ENCODE measurements at regions not wholly inside any gene's neighbourhood (a gene's known extent, or its start where the extent isn't known, plus 50 kb on each side); places are given as distances from the start of the nearest gene placed in this dataset.

- Mint-ChIP-seq H3K27ac (no peak overlapping the region), H3K9me3 (peaks cover 2% of the 10 kb centered on the region), H3K27me3 (no peaks in the 10 kb centered on the region), H3K36me3 (ENCODE audit: low read depth) (no peaks in the 10 kb centered on the region), H3K4me1 (no peaks in the 10 kb centered on the region), H3K4me3 (no peak overlapping the region)
- intact Hi-C loops (cut with micrococcal nuclease) = no loop called here
- ChIA-PET POLR2A (no interaction called here), CTCF (no interaction called here)
- TF ChIP-seq, protein P1, sequence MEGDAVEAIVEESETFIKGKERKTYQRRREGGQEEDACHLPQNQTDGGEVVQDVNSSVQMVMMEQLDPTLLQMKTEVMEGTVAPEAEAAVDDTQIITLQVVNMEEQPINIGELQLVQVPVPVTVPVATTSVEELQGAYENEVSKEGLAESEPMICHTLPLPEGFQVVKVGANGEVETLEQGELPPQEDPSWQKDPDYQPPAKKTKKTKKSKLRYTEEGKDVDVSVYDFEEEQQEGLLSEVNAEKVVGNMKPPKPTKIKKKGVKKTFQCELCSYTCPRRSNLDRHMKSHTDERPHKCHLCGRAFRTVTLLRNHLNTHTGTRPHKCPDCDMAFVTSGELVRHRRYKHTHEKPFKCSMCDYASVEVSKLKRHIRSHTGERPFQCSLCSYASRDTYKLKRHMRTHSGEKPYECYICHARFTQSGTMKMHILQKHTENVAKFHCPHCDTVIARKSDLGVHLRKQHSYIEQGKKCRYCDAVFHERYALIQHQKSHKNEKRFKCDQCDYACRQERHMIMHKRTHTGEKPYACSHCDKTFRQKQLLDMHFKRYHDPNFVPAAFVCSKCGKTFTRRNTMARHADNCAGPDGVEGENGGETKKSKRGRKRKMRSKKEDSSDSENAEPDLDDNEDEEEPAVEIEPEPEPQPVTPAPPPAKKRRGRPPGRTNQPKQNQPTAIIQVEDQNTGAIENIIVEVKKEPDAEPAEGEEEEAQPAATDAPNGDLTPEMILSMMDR (IDR thresholded peaks at IDR 0.05) = no peak
- ATAC-seq (ENCODE audit: low read depth) (no peak), DNase-seq (no peak)
Observed at GRCh38 chr4:115945026-115945425, 831.6 kb upstream of the NDST4 start.

DNA sequence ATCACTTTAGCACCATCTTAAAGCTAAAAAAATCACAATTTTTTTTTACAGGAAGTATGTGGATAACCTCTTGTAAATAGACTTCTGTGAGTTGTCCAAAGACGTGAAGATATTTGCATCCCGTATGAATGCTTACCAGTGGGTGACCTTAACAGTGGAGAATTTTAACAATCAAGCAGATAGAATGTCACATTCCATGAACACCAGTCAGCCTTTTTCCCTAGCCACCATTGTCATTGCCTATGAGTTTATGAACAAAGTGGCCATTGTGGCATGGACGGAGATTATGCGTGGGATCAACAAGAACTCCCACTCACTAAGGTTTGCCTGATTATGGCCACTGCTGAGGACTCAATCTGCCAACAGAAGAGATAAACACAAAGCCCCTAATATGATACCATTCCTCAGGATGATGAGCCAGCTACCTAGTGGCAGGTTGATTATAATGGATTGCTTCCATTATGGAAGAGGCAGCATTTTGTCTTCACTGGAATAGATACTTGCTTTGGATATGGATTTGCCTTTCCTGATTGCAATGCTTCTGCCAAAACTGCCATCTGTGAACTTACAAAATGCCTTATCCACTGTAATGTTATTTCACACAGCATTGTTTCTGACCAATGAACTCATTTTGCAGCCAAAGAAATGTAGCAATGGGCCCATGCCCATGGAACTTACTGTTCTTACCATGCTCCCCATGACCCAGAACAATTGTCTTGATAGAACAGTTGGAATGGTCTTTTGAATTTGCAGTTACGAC is 830.9 kb upstream of the NDST4 start:
- ChIA-PET POLR2A (no interaction called here), CTCF (no interaction called here)
- no peaks in the 10 kb centered on the region for H3K36me3 Mint-ChIP-seq (ENCODE audit: low read depth)
- no peak overlapping the region for H3K27ac Mint-ChIP-seq
- DNase-seq (no peak), ATAC-seq (ENCODE audit: low read depth) (no peak)
- intact Hi-C loops (cut with micrococcal nuclease) = no loop called here
- no peak overlapping the region for H3K4me3 Mint-ChIP-seq
- H3K9me3 Mint-ChIP-seq = peaks cover 2% of the 10 kb centered on the region
- H3K27me3 Mint-ChIP-seq = no peaks in the 10 kb centered on the region
- no peaks in the 10 kb centered on the region for H3K4me1 Mint-ChIP-seq
- TF ChIP-seq, protein P1 (IDR thresholded peaks at IDR 0.05) = no peak

DNA sequence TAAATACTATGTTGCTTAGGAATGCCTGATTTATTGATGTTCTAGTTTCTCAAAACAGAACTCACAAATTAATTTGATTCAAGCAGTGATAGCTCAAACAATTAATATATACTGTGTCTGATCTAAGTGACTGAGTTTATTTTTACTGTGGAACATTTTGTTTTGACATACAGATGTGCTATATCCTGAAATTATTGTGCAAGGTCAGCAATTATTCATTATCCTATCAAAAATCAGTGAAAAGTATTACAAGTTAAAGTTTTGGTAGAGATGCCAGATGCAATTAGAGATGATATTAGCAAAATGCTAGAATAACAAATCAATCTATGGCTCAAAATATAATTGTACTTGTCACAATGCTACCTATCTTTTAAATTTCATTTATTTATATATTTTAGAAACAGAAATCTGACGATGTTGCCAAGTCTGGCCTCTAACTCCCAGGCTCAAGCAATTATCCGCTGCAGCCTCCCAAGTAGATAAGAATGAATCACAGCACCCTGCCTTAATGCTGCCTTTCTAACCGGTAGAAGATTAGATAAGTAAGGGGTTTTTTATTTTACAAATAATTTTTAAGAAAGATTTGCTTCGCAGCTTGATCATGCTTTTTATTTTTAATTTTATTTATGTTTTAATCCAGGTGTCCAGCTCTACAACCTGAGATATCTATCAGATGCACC is 825.5 kb upstream of the NDST4 start:
- no peak overlapping the region for H3K27ac Mint-ChIP-seq
- H3K4me3 Mint-ChIP-seq = no peak overlapping the region
- CTCF ChIA-PET = no interaction called here
- no peaks in the 10 kb centered on the region for H3K27me3 Mint-ChIP-seq
- no peaks in the 10 kb centered on the region for H3K9me3 Mint-ChIP-seq
- no peak for DNase-seq
- no peak for ATAC-seq (ENCODE audit: low read depth)
- intact Hi-C loops (cut with micrococcal nuclease) = no loop called here
- TF ChIP-seq, protein P1 (IDR thresholded peaks at IDR 0.05) = no peak
- POLR2A ChIA-PET = no interaction called here
- H3K36me3 Mint-ChIP-seq (ENCODE audit: low read depth) = no peaks in the 10 kb centered on the region
- no peaks in the 10 kb centered on the region for H3K4me1 Mint-ChIP-seq

DNA sequence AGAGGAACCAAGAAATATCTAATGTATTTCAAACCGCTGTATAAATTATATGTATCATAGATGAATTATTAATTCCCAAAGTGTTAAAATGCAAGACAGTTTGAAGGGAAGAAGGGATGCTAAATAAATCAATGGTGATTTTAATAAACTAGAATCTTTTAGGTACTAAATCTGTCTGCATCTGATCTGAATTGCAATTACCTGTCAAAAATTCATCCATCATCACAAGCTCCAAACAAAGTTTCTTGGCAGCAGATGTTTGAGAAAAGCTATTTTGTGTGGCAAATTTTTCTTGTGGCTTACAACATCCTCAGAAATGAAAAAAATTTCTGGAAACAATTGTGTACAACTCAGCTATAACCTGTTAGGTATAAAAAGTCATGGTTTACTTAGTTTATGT is 816.0 kb upstream of the NDST4 start:
- Mint-ChIP-seq H3K27ac (no peak overlapping the region), H3K9me3 (no peaks in the 10 kb centered on the region), H3K36me3 (ENCODE audit: low read depth) (no peaks in the 10 kb centered on the region), H3K4me3 (no peak overlapping the region), H3K4me1 (no peaks in the 10 kb centered on the region), H3K27me3 (no peaks in the 10 kb centered on the region)
- POLR2A ChIA-PET = no interaction called here
- TF ChIP-seq, protein P1 (IDR thresholded peaks at IDR 0.05) = no peak
- DNase-seq = no peak
- intact Hi-C loops (cut with micrococcal nuclease) = no loop called here
- CTCF ChIA-PET = no interaction called here
- ATAC-seq (ENCODE audit: low read depth) = no peak

DNA sequence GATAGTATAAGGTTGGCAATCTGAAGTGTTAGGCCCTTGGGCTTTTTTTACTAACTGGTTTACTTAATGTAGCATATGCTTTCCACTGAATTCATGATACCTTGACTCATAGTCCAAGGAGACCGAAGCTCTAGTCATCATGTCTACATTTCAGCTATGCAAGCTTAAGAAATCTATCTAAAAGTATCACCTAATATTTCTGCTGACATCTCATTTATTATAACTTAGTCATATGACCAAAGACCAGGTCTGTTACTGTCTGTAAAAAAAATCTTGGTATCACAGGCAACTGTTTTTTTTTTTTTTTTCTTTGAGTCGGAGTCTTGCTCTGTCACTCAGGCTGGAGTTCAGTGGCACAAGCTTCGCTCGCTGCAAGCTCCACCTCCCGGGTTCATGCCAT is 814.0 kb upstream of the NDST4 start:
- H3K4me1 Mint-ChIP-seq = no peaks in the 10 kb centered on the region
- ChIA-PET POLR2A (no interaction called here), CTCF (no interaction called here)
- H3K4me3 Mint-ChIP-seq = no peak overlapping the region
- TF ChIP-seq, protein P1 (IDR thresholded peaks at IDR 0.05) = no peak
- no peak for ATAC-seq (ENCODE audit: low read depth)
- intact Hi-C loops (cut with micrococcal nuclease) = no loop called here
- no peaks in the 10 kb centered on the region for H3K9me3 Mint-ChIP-seq
- H3K27me3 Mint-ChIP-seq = no peaks in the 10 kb centered on the region
- no peak overlapping the region for H3K27ac Mint-ChIP-seq
- no peaks in the 10 kb centered on the region for H3K36me3 Mint-ChIP-seq (ENCODE audit: low read depth)
- no peak for DNase-seq
